CD4-positive, alpha-beta T cell treated with Interleukin-4 for 4 hours (primary cell): ENCODE measurements at regions not wholly inside any gene's neighbourhood (a gene's known extent, or its start where the extent isn't known, plus 50 kb on each side); places are given as distances from the start of the nearest gene placed in this dataset.
"Not testable (repeated sequence)": the region's sequence is repeated elsewhere in the genome, so short reads cannot be mapped to it uniquely, and the experiment has no call there.

Source experiments
- DNase-seq: peaks from one replicate; pipeline ENCODE4 v3.0.0-alpha.2; 2020

GRCh38 chr6:164690702-164691500, 618.5 kb downstream of the C6orf118 start:
- DNase-seq: no peak

GRCh38 chr6:164690241-164690640, 619.2 kb downstream of the C6orf118 start:
- DNase-seq: no peak

- DNase-seq: no peak
Measured at GRCh38 chr6:164665328-164665727, 644.1 kb downstream of the C6orf118 start.

- DNase-seq: no peak
Measured at GRCh38 chr6:164663634-164664033, 645.8 kb downstream of the C6orf118 start.

GRCh38 chr6:164661716-164662115, 647.7 kb downstream of the C6orf118 start:
- no peak for DNase-seq

- DNase-seq: no peak
Measured at GRCh38 chr6:164660781-164661180, 648.6 kb downstream of the C6orf118 start.

GRCh38 chr6:164640956-164641355, 668.4 kb downstream of the C6orf118 start:
- no peak for DNase-seq

GRCh38 chr6:164628302-164628931, 681.0 kb downstream of the C6orf118 start:
- no peak for DNase-seq

- DNase-seq: no peak
Measured at GRCh38 chr6:164616917-164617524, 692.4 kb downstream of the C6orf118 start.

GRCh38 chr6:164612751-164613150, 696.7 kb downstream of the C6orf118 start:
- DNase-seq: no peak

GRCh38 chr6:164610859-164611258, 698.5 kb downstream of the C6orf118 start:
- DNase-seq: not testable (repeated sequence)

- DNase-seq: not testable (repeated sequence)
Measured at GRCh38 chr6:164602415-164602814, 707.0 kb downstream of the C6orf118 start.

- DNase-seq: no peak
Measured at GRCh38 chr6:164581563-164581962, 727.8 kb downstream of the C6orf118 start.

GRCh38 chr6:164579035-164579434, 730.4 kb downstream of the C6orf118 start:
- DNase-seq: no peak

GRCh38 chr6:164578616-164579015, 730.8 kb downstream of the C6orf118 start:
- no peak for DNase-seq

GRCh38 chr6:164570801-164571200, 738.6 kb downstream of the C6orf118 start:
- no peak for DNase-seq

- DNase-seq: no peak
Measured at GRCh38 chr6:164569509-164569908, 739.9 kb downstream of the C6orf118 start.

- no peak for DNase-seq
Measured at GRCh38 chr6:164563924-164564323, 745.5 kb downstream of the C6orf118 start.

GRCh38 chr6:164561656-164562055, 747.7 kb downstream of the C6orf118 start:
- no peak for DNase-seq

GRCh38 chr6:164554700-164555476, 754.5 kb downstream of the C6orf118 start:
- DNase-seq: no peak

- no peak for DNase-seq
Measured at GRCh38 chr6:164554226-164554625, 755.2 kb downstream of the C6orf118 start.

- no peak for DNase-seq
Measured at GRCh38 chr6:164551706-164552105, 757.7 kb downstream of the C6orf118 start.

GRCh38 chr6:164547076-164547475, 762.3 kb downstream of the C6orf118 start:
- no peak for DNase-seq
